ENCODE measurements at regions not wholly inside any gene's neighbourhood (a gene's known extent, or its start where the extent isn't known, plus 50 kb on each side); places are given as distances from the start of the nearest gene placed in this dataset.

DNA sequence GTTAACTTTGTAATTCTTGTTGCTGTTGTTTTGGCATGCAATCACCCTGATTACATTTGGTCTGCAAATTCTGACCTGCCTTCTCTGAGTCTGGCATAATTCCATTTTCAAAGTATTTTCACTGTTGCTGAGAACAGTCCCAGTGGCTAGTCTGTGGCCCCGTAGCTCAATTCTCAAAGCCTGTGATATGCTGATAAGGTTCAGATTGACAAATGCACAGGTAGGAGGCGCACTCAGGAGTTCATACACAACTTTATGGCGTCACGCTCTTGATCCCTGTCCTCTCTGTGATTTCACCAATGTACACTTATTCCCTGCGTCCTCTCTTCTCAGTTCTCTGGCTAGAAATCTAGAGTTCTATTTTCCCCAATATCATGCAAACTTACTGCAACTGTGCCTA lies 376.6 kb upstream of the SLCO3A1 start:
- no peak for DNase-seq

DNA sequence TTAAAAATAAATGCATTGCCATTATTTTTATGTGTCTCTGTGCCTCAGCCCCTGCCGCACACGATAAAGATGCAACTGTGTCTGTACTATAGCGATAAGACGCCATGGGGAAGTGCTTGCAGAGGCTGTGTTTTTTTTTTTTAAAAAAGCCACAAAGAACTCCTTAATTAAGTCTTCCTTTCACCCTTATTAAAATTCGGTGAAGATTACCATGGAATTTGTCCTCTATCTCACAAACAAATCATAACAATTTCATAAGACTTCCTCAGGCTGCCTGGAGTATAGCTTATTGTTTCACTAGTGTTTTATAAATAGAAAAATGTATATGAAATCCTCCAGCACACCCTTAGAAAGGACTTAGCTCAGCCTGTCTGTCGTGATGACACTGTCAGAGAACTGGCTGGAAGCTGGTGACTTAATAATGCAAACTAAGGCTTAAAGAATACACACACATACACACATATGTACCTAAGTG lies 374.8 kb upstream of the SLCO3A1 start:
- no peak for DNase-seq

DNA sequence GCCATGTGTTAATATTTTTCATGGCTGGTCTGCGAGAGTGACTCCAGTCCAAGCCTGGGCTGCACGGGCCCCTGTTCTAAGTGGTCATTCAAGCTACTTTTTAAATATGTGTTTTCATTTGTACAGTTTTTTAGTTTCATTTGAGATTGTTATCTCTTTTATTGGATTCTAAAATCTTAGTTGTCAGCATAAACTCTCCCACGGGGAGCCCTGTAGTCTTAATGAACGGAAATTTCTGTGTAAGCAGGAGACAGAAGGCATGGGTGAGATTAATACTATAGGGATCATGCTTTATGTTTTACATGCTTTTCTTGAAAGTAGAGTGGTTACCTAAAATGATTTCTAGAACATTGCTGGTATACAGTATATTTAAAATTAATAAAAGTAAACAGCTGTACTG lies 373.1 kb upstream of the SLCO3A1 start:
- DNase-seq = no peak

DNA sequence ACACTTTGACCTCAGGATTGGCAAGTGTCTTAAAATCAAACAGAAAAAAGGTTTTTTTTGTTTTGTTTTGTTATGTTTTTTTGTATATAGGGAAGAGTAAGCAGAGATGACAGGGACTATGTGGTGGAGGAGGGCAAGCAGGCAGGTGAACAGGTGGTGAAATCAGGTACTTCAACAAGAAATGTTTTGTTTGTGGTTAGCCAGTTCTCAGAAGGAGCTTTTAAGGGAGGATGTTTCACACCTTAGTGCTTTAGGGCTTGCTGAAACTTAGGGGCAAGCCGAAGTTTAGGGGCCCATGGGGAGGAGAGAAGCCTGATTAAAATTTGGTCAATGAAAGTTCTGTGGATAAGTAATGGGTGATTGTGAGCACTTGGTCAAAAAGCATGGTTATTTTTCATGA lies 370.7 kb upstream of the SLCO3A1 start:
- DNase-seq = no peak

DNA sequence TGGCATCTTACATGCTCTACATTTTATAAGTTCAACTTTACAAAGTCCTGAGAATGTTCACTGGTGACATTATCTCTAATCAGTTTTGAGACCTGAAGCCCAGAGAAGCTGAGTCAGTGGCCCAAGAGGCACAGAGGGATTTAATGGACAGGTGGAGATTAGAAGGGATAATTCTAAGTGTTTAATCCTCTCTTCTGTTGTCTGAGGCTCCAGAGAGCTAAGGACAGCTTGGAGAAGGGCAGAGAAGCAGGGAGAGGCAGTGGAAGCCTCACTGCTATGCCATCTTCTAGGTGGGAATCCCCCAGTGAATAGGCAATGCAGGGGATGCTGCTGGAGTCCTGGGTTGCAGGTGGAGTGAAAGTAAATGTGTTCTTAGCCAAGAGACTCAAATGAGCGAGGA lies 369.4 kb upstream of the SLCO3A1 start:
- no peak for DNase-seq

DNA sequence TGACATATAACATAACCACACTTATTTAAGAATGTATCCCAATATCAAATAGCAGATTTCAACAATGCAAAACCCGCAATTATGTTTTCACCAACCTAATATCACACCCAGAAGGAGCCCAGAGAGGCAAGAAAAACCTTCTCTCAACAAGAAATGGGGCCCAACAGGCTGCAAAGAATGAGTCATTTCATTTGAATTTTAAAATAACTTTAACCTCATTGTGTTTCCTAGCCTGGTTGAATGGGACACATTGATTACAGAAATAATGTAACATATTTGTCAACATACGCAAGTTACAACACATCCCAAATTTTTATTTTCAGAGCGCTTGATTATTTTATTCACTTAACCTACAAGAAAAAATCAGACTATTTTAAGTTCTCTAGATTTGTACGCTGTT lies 365.1 kb upstream of the SLCO3A1 start:
- DNase-seq = no peak

DNA sequence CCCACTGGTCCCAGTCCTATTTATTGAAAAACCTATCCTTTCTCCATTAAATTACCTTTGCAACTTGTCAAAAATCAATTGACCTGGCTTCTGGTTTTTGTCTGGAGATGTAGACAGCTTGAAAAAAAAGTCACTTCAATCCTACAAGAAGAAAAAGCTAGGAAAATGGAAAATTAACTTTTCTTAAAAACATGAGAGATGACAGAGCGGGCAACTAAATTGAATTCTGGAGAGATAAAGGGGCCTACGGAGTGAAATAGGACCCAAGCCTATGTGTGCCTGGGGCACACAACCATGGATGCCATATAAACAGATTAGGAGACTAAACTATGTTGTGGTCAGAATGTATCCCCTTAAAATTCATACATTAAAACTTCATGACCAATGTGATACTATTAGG lies 363.3 kb upstream of the SLCO3A1 start:
- DNase-seq = no peak

DNA sequence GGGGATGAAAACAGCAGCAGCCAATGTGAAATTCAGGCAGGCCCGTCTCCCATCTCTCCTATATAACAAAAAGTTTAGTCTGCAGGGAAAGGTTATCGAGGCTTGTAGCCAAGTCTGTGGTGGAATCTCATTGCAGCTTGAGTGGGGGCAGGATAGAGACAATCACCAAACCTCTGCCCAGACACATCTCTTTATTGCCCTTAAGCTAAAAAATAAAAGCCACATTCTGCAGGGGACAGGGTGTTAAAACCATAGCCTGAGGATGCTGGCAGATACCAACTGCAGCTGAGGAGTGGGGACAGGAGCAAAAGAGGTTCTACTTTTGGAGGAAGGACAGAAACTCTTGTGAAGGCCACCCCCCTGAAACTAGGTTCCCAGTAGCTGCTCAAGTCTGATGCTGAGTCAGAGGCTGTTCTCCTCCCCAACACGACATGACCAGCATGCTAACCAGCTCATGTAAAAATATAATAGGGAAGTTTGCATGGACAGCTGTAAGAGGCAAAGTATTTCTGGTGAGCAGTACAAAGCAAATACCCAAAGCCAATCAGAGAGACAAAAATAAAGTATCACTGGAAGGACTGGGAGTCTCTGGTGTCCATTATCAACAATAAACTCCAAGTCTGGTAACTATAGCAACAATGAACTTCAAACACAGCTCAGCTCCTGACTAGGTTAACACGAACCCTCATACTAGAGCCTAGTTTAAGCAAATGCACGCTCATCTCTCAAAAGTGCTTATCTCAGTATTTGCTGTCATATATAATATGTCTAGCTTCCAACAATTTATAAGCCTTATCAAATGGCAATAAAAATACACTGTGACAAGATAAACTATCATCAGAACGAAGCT lies 362.2 kb upstream of the SLCO3A1 start:
- DNase-seq = no peak

DNA sequence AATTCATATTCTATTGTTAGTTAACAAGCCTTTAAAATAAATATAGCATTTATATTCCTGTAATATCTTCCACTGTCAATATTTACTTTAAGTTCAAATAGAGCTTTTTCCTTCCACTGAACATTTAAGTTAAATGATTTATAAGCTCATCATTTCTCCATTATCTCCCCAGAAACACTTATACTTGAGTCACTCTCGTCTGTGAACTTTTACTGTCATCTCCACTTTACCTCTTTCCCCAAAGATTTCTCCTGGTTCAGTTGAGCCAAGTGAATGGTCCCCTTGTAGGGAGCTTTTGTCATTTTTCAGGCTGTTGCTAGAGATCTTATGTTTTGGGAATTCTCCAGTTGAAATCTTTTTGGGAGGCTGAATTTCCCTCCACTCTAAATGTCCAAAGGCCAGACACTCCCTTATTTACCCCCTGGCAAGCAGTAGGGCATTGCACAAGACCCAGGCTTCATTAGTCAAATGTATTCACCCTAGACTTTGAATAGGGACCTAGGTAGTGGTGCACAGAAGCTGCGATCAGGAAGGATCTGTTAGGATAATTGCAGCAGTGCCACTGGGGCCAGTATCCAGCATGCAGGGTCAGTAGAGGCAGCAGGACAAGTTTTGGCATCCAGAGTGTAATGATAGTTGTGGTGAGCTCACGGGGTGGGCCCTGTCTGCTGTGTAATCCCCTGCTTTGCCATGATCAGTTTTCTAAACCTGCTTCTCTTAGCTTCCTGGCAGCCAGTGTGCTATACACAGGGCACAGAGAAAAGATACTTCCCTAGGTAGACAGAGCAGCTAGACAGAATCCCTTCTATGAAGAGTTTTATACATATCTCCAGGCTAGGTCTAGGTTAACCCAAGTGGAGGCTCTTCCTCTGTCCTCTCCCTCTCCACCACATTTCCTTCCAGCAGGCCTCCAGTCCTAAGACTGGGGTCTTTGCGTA lies 356.5 kb upstream of the SLCO3A1 start:
- no peak for DNase-seq

DNA sequence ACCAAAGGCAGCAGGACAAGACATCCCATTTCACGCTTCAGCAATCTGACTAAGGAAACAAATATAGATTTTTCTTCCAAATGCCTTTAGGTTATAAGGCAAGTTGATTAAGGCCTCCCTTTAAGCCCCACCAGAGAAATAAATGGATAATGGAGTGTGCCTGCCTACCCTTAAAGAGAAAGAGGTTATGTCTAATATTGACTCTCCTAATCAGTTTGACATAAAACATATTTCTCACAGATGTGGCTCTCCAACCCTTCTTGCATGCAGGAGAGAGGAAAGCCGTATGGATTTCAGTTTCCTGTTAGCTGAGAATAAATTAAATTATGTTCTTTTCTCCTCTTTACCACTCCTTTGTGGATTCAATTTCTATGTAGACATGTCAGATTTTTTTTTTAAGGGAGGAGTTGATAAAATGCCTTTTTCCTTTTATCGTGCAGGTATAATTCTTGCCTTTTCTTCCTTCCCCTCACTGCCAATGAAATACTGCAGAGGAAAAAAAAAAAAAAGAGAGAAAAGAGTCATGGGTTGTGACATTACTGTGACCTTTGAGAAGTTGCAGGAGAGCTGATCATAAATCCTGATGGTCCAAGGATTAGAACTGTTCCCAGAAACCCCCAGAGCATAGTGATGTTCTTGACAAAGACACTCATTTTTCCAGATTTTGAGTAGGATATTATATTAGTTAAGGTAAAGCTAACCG lies 355.3 kb upstream of the SLCO3A1 start:
- DNase-seq = no peak

DNA sequence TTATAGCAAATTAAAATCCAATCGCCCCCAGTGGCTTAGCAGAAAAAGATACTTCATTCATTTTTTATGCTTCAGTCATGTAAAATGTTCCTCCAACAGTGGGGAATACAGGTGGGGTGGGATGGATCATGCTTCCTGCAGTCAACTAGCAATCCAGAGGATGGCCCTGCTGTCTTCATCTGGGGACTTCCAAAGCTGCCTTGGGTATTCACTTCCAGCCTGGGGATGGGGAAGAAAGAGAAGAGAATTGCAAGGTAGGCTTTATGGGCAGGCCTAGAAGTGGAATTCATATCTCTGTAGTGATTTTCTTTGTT lies 354.8 kb upstream of the SLCO3A1 start:
- no peak for DNase-seq

DNA sequence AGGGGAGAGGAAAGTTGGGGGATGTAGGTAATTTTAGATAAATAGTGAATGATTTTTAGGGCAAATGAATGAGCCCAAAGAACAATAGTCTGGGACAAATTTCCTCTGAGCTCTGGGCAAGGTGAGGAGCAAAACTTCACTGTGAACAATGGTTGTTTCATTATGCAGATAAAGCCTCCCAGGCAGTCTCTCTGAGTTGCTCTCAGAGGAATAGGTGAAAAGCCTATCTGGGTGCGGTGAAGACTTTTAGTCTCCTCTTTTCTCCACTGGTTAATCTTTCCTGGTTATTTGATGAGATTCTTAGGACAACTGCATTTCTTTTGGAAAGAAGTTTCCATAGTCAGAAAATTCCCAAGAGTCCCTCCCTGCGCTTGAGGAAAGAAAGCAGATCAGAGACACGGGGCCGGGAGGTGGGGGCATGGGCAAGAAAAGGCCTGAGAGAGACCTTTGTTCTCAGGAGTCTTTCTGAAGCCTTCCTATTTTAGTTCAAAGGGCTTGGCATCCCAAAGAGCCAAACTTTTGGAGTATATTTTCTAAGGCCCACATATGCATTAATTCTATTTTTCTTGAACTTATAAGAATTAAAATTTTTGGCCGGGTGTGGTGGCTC lies 353.6 kb upstream of the SLCO3A1 start:
- no peak for DNase-seq

DNA sequence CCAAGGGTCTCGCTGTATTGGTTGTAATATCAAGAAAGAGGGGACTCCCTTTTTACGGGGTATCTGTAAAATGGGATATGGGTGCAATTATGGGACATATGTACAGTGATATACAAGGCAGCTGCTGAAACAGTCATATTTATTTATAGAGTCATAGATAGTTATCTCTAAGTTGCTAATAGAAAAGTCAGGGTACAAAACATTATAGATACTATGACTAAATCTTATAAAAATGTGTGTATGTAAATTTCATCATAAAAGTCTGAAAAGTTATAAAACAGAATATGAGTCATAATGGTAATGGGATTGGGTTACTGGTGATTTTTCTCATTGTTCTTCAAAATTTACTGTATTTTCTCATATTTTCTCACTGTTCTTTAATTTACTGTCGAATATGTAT lies 344.9 kb upstream of the SLCO3A1 start:
- peak; percentile 82 for DNase-seq

DNA sequence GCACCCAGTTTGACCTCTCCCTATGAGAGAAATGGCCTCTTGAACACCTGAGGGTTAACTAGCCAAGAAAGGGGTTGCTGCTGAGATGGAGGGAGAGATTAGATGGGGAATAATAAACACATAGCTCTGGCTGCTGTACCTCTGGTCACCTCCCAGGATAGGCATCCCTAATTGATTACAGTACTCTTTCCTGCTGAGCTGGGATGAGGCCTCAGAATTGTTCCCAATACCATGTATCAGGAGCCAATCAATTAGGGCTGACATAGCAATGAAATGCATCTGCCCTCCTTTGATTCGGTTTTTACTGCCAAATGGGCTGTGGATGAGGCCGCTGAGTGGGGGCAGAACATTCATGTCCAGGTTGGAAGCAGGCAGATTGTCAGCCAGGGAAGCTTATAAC lies 339.4 kb upstream of the SLCO3A1 start:
- DNase-seq = no peak

DNA sequence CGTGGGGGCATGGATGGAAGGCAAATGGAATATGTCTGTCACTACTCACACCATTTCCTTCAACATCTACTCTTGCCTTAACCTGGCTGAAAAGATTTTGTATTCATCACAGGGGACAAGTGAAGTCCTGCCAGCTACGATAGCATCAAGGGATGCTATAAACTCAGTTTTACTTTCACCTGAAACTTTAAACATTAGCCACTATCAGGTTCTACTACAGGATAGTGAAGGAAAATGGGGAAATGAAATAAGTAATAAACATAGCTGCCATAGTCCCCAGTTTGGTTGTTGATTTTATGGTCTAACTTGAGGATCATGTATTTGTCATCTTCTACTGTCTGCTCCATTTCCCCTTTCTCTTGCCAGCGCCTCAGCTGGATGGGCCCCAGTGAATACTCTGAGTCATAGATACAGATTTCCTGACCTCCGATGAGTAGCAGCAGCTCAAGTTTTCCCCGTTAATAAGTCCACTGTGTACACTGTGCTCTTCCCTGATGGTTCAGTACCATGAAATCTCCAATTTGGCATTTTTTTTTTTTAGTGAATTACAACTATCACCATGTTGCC lies 338.2 kb upstream of the SLCO3A1 start:
- DNase-seq = peak; percentile 91

DNA sequence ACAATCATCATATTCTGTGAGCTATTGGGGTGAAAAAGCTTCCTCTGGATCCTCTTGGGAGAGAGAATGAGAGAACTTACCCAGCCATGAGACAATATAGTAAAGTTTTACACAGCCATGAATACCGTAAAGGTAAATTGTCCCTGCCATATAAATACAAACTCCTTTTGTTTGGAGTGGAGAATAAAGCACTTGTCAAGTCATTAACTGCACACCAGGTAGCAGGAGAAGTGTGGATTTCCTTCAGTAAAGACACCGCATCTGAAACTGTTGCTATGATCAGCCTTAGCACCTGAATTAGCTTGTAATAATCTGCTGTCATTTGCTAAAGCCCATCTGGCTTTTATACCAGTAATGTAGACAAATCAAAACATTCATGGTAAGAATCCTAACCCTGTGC lies 336.6 kb upstream of the SLCO3A1 start:
- no peak for DNase-seq

DNA sequence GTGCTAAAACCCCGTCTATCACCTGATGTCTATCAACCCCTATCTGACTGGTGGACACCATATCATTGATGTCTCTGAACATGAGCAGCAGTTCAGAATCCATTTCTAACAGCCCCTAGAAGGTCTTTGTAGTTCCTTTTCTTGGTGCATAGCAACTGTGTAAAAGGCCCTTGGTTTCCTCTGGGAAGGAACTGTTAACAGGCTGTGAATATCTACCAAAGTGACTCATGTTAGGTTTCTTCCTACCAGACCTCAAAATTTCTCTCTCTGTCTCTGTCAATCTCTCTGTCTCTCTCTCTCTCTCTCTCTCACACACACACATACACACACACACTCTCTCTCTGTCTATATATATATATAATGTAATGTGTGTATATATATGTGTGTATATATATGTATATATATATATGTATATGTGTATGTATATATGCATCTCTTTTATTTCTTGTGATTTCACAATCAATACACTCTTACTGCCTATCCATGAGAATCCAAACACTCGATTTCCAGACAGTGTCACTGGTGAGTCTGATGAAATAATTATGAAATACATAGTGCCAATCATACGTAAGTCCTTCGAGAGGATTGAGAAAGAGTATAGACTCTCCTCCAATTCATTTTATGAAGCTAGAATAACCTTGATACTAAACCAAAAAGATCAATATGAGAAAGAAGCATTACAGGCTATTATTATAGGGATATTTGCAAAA lies 335.9 kb upstream of the SLCO3A1 start:
- peak; percentile 48 for DNase-seq

DNA sequence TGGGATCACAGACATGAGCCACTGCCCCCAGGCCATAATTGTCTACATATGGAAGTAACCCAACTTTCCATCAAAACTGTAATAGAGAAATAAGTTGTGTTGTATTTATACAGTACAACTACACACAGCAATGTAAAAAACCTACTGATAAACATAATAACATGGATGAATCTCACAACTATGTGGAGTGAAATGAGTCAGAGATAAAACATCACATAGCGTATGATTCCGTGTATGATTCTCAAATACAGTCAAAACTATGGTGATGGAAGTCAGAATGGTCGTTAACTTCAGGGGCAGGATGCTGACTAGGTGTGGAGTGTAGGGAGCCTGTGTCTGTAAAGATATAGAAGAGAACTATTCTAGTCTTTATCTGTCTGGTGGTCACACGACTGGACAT lies 332.7 kb upstream of the SLCO3A1 start:
- DNase-seq = peak; percentile 70

DNA sequence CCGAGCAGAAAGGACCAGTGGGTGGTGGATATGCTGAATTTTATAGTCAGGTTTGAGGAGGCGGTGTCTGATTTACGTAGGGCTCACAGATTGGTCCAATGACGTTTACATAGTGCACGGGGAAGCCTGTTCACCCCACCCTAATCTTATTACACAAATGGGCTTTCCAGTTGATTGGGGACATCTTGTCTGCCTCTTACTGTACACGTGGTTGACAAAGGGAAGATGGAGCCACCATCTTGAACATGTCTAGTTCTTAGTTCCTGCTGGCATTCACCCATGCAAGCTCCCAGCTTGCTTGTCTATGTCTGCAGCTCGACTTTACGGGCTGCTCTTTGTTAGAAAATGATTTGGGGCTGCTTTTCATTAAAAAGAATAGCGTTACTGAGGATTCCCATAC lies 332.0 kb upstream of the SLCO3A1 start:
- no peak for DNase-seq

DNA sequence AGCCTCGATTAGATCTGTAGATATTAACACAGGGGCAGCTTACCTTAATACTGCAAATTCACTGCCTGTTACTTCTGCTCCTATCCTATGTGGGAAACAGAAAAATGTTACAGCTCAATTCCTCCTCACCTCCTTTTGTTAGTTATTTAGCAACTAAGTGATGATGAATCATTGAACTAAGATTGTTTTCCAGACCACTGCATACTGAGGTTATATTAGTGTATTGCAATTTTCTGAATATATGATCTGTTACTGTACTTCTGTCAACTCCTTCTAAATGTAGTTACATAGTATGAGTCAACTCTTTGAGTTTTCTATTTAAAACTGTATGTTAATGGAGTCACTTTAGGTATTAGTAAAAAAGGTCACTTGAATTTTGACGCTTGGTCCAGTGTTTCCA lies 331.5 kb upstream of the SLCO3A1 start:
- DNase-seq = peak; percentile 74

DNA sequence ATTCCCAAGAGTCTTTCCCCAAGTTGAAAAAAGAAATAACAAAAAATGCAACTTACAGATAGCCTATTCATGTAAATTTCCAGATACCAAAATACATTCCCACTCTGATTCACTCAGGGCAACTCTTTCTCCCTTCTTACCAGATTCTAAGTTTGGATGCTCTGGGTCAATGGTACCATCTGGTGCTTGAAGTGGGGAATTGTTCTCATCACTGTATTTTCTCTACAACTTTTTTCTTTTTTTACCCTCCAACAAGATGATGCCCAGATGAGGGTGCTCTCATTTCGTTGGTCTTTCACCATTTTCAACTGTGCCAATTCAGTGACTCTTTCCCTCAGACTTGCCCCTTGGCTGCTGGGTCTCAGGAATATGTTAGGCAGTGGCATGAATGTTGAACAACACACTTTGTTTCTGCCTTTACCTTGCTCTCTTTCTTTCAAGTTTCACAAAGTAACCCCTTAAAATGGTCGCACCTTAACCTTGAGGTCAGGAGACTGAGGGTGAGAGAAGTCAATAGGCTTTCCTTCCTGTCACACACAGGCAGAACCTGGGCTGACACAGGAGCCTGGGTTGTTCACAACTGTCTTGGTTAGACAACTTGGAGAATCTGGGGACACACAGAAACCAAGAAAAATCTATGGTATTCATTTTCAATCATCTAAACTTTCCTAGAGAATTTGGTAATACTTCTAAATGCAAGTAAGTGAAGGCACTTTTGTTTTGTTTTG lies 330.7 kb upstream of the SLCO3A1 start:
- DNase-seq = peak; percentile 37

All from HCEC 1CT (cell line).